RWPE2 (cell line): ENCODE measurements at regions not wholly inside any gene's neighbourhood (a gene's known extent, or its start where the extent isn't known, plus 50 kb on each side); places are given as distances from the start of the nearest gene placed in this dataset.

ENCODE experiments used
- ATAC-seq: fragments of 200-7000 bp; cut with Tn5 transposase; 3 replicates; pipeline ENCODE4 v1.9.1; 2021; ENCODE audit warnings: low read depth
- DNase-seq: peaks from one replicate; pipeline ENCODE4 v3.0.0-alpha.2; 2020; ENCODE audit warnings: low spot score
- H3K27ac ChIP-seq: fragments of 450-650 bp; 2 replicates; pipeline ENCODE4 v1.5.1; 2017; ENCODE audit warnings: mild to moderate bottlenecking; ENCODE audit not compliant: poor library complexity, severe bottlenecking
- H3K27me3 ChIP-seq: fragments of 250-450 bp; sonication (Bioruptor Pico); 2 replicates; pipeline ENCODE4 v1.5.1; 2021; ENCODE audit warnings: mild to moderate bottlenecking, moderate library complexity; ENCODE audit not compliant: insufficient read depth, poor library complexity, severe bottlenecking
- H3K36me3 ChIP-seq: fragments of 250-450 bp; sonication (Bioruptor Pico); 2 replicates; pipeline ENCODE4 v1.5.1; 2020; ENCODE audit warnings: low read depth, mild to moderate bottlenecking, moderate library complexity
- H3K4me1 ChIP-seq: fragments of 250-450 bp; sonication (Bioruptor Pico); 2 replicates; pipeline ENCODE4 v1.5.1; 2021; ENCODE audit warnings: mild to moderate bottlenecking, moderate library complexity; ENCODE audit not compliant: insufficient read depth, poor library complexity, severe bottlenecking
- H3K4me3 ChIP-seq: fragments of 250-450 bp; sonication (Bioruptor Pico); 2 replicates; pipeline ENCODE4 v1.5.1; 2021; ENCODE audit warnings: mild to moderate bottlenecking, moderate library complexity; ENCODE audit not compliant: severe bottlenecking
- H3K9me3 ChIP-seq: fragments of 250-450 bp; sonication (Bioruptor Pico); 2 replicates; pipeline ENCODE4 v1.5.1; 2021; ENCODE audit warnings: mild to moderate bottlenecking, moderate library complexity; ENCODE audit not compliant: severe bottlenecking
- CTCF ChIP-seq: fragments of 450-650 bp; IDR thresholded peaks from one replicate; pipeline ENCODE4 v1.5.1; 2017; ENCODE audit warnings: mild to moderate bottlenecking, moderate library complexity; ENCODE audit not compliant: poor library complexity, severe bottlenecking

DNA sequence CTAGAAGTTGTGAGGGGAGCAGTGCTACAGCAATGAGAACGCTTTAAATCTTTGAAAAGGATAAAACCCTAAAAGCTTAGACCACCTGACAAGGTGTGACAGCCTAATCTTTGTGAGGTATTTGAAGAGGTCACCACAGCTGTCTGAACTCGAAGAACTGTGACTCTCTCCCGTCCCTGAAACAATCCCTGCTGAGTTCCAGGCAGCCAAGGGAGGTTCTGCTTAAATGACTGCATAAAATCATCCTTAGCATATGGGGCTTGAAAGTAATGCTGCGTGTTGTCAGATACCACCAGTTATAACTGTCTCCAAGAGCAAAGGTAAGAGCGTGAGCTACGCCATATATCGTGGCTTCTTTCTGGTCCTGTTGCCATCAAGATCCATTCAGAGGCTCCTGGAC is 696.3 kb downstream of the PCDH7 start:
- H3K4me3 ChIP-seq = no peak overlapping the region
- no peak overlapping the region for H3K27ac ChIP-seq
- no peaks in the 10 kb centered on the region for H3K36me3 ChIP-seq
- H3K4me1 ChIP-seq = no peaks in the 10 kb centered on the region
- DNase-seq (no peak), ATAC-seq (no peak)
- H3K27me3 ChIP-seq = no peaks in the 10 kb centered on the region
- TF ChIP-seq CTCF = no peak
- H3K9me3 ChIP-seq = no peaks in the 10 kb centered on the region

- Histone ChIP-seq H3K9me3 (no peaks in the 10 kb centered on the region), H3K27me3 (no peaks in the 10 kb centered on the region), H3K4me3 (no peak overlapping the region), H3K27ac (no peak overlapping the region), H3K4me1 (no peaks in the 10 kb centered on the region), H3K36me3 (no peaks in the 10 kb centered on the region)
- ATAC-seq (no peak), DNase-seq (no peak)
- no peak for TF ChIP-seq CTCF
These were observed 696.9 kb downstream of the PCDH7 start for GRCh38 chr4:31417040-31417439.

DNA sequence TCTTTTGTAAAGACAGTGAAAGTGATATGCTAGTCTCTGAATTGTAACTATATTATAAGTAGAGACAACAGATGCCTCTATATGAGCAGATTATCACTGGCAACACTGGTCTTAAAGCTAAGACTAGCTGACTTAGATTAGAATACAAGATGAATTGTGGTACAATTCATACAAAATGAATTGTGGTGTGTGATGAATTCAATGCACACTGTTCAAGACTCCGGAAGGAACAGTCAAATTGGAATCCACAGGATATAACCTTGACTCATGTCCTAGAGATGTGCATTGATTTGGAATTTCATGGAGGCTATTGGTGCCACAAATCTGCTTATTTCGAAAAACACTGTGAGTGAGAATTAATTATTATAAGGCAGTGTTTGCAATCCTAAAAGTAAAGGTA is 701.8 kb downstream of the PCDH7 start:
- ATAC-seq (no peak), DNase-seq (no peak)
- Histone ChIP-seq H3K27me3 (no peaks in the 10 kb centered on the region), H3K9me3 (no peaks in the 10 kb centered on the region), H3K36me3 (no peaks in the 10 kb centered on the region), H3K27ac (no peak overlapping the region), H3K4me3 (no peak overlapping the region), H3K4me1 (no peaks in the 10 kb centered on the region)
- TF ChIP-seq CTCF = no peak

DNA sequence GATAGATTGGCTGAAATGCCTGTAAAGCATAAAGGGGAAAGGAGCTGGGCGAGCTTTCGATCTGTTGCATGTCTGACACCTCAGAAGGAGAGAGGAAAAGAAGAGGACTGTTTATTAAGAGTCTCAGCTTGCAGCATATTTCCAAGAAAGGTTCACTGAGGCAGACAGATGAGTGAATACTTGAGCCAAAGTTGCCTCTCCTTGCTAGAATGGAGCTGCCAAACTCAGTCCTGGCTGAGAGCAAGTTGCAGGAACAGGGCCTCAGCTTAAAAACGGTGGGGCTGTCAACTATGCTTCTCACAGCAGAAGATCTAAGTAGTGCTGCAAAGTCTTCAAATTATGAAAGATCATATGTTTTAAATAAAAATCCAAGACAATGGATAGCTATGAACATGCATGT is 707.5 kb downstream of the PCDH7 start:
- Histone ChIP-seq H3K27ac (no peak overlapping the region), H3K27me3 (no peaks in the 10 kb centered on the region), H3K4me1 (no peaks in the 10 kb centered on the region), H3K4me3 (no peak overlapping the region), H3K9me3 (no peaks in the 10 kb centered on the region), H3K36me3 (no peaks in the 10 kb centered on the region)
- no peak for DNase-seq
- no peak for TF ChIP-seq CTCF
- ATAC-seq = no peak

DNA sequence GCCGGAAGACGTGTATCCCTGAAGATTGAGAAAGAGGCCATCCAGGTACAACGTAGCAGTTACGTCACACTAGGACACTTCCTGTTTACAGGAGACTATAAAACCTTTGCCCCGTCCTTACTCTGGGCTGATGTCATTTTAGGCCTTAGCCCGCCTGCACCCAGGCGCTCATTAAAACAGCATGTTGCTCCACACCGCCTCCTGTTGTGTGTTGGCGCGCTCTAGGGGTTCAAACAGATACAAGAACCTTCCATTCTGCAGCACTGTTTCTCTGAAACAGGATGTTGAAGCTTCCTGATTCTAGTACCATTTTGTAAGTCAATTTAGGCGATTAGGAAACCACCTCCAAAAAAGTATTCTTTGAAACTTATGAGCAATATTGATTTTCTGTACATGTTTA is 722.1 kb downstream of the PCDH7 start:
- no peak for TF ChIP-seq CTCF
- ATAC-seq (no peak), DNase-seq (no peak)
- no peak overlapping the region for H3K4me3 ChIP-seq
- no peaks in the 10 kb centered on the region for H3K36me3 ChIP-seq
- H3K27ac ChIP-seq = no peak overlapping the region
- no peaks in the 10 kb centered on the region for H3K4me1 ChIP-seq
- H3K9me3 ChIP-seq = no peaks in the 10 kb centered on the region
- no peaks in the 10 kb centered on the region for H3K27me3 ChIP-seq
